ENCODE measurements at regions not wholly inside any gene's neighbourhood (a gene's known extent, or its start where the extent isn't known, plus 50 kb on each side); places are given as distances from the start of the nearest gene placed in this dataset.
"Not testable (repeated sequence)": the region's sequence is repeated elsewhere in the genome, so short reads cannot be mapped to it uniquely, and the experiment has no call there.

- no peaks in the 10 kb centered on the region for H3K36me3 ChIP-seq (ENCODE audit: control insufficient read depth in 2 of 2, insufficient read depth in 2 of 2, low read length in 1 of 2)
- WGBS, 2 donors = 91 to 92% methylated on average over 3 of the region's 3 CpGs
- H3K27me3 ChIP-seq (ENCODE audit: control insufficient read depth in 1 of 2, insufficient read depth in 2 of 2, low read length in 2 of 2) = no peaks in the 10 kb centered on the region
- no peaks in the 10 kb centered on the region for H3K4me1 ChIP-seq (ENCODE audit: control insufficient read depth in 2 of 2, insufficient read depth in 2 of 2, low read length in 1 of 2)
- H3K4me3 ChIP-seq (ENCODE audit: low read depth in 1 of 2, low read length in 2 of 2) = no peak overlapping the region
- H3K27ac ChIP-seq (ENCODE audit: low read depth in 2 of 2, low read length in 1 of 2) = no peak overlapping the region
- H3K9me3 ChIP-seq (ENCODE audit: control insufficient read depth in 2 of 2, insufficient read depth in 1 of 2, low read depth in 1 of 2, low read length in 1 of 2) = no peaks in the 10 kb centered on the region
Measured at GRCh38 chr1:99504287-99504686, 141.6 kb upstream of the PALMD start.

DNA sequence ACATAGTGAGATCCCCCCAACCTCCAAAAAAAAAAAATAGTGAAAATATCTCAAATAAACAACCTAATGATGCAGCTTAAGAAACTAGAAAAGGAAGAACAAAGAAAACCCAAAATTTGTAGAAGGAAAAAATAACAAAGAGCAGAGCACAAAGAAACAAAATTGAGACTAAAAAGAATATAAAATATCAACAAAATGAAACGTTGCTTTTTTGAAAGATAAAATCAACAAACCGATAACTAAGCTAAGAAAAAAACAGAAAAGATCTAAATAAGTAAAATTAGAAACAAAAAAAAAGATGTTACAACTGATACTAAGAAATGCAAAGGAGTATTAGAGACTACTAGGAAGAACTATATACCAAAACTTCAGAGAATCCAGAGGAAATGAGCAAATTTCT lies 139.3 kb upstream of the PALMD start:
- H3K4me3 ChIP-seq (ENCODE audit: low read depth in 1 of 2, low read length in 2 of 2) = no peak overlapping the region
- 66 to 75% methylated on average over 2 of the region's 2 CpGs for WGBS, 2 donors
- H3K9me3 ChIP-seq (ENCODE audit: control insufficient read depth in 2 of 2, insufficient read depth in 1 of 2, low read depth in 1 of 2, low read length in 1 of 2) = no peaks in the 10 kb centered on the region
- H3K36me3 ChIP-seq (ENCODE audit: control insufficient read depth in 2 of 2, insufficient read depth in 2 of 2, low read length in 1 of 2) = no peaks in the 10 kb centered on the region
- no peaks in the 10 kb centered on the region for H3K27me3 ChIP-seq (ENCODE audit: control insufficient read depth in 1 of 2, insufficient read depth in 2 of 2, low read length in 2 of 2)
- no peaks in the 10 kb centered on the region for H3K4me1 ChIP-seq (ENCODE audit: control insufficient read depth in 2 of 2, insufficient read depth in 2 of 2, low read length in 1 of 2)
- no peak overlapping the region for H3K27ac ChIP-seq (ENCODE audit: low read depth in 2 of 2, low read length in 1 of 2)

DNA sequence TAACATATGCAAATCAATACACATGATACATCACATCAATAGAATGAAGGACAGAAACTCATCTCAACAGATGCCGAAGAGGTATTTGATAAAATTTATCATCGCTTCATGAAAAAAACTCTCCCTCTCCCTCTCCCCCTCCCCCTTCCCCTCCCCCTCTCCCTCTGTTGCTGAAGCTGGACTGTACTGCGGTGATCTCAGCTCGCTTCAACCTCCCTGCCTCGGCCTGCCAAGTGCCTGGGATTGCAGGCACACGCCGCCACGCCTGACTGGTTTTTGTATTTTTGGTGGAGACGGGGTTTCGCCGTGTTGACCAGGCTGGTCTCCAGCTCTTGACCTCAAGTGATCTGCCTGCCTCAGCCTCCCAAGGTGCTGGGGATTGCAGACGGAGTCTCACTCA lies 138.5 kb upstream of the PALMD start:
- H3K4me3 ChIP-seq (ENCODE audit: low read depth in 1 of 2, low read length in 2 of 2); H3K9me3 ChIP-seq (ENCODE audit: control insufficient read depth in 2 of 2, insufficient read depth in 1 of 2, low read depth in 1 of 2, low read length in 1 of 2); H3K4me1 ChIP-seq (ENCODE audit: control insufficient read depth in 2 of 2, insufficient read depth in 2 of 2, low read length in 1 of 2); H3K36me3 ChIP-seq (ENCODE audit: control insufficient read depth in 2 of 2, insufficient read depth in 2 of 2, low read length in 1 of 2); H3K27ac ChIP-seq (ENCODE audit: low read depth in 2 of 2, low read length in 1 of 2); H3K27me3 ChIP-seq (ENCODE audit: control insufficient read depth in 1 of 2, insufficient read depth in 2 of 2, low read length in 2 of 2): not testable (repeated sequence)
- WGBS, 2 donors = 94% methylated on average over 12 of the region's 12 CpGs

DNA sequence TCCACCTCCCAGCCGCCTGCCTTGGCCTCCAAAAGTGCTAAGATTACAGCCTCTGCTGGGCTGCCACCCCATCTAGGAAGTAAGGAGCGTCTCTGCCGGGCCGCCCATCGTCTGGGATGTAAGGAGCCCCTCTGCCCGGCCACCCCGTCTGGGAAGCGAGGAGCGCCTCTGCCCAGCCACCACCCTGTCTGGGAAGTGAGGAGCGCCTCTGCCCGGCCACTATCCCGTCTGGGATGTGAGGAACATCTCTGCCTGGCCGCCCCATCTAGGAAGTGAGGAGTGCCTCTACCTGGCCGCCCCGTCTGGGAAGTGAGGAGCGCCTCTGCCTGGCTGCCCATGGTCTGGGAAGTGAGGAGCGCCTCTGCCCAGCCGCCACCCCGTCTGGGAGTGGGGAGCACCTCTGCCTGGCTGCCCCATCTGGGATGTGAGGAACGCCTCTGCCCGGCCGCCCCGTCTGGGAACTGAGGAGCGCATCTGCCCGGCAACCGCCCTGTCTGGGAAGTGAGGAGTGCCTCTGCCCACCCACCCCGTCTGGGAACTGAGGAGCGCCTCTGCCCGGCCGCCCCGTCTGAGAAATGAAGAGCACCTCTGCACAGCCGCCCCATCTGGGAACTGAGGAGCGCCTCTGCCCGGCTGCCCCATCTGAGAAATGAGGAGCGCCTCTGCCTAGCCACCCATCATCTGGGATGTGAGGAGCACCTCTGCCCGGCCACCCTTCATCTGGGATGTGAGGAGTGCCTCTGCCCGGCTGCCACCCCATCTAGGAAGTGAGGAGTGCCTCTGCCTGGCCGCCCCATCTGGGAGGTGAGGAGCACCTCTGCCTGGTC lies 137.8 kb upstream of the PALMD start:
- Histone ChIP-seq H3K4me1 (ENCODE audit: control insufficient read depth in 2 of 2, insufficient read depth in 2 of 2, low read length in 1 of 2) (no peaks in the 10 kb centered on the region), H3K9me3 (ENCODE audit: control insufficient read depth in 2 of 2, insufficient read depth in 1 of 2, low read depth in 1 of 2, low read length in 1 of 2) (no peaks in the 10 kb centered on the region), H3K27me3 (ENCODE audit: control insufficient read depth in 1 of 2, insufficient read depth in 2 of 2, low read length in 2 of 2) (no peaks in the 10 kb centered on the region), H3K36me3 (ENCODE audit: control insufficient read depth in 2 of 2, insufficient read depth in 2 of 2, low read length in 1 of 2) (no peaks in the 10 kb centered on the region), H3K27ac (ENCODE audit: low read depth in 2 of 2, low read length in 1 of 2) (no peak overlapping the region), H3K4me3 (ENCODE audit: low read depth in 1 of 2, low read length in 2 of 2) (no peak overlapping the region)
- WGBS, 2 donors = 95 to 96% methylated on average over 36 to 38 of the region's 38 CpGs

DNA sequence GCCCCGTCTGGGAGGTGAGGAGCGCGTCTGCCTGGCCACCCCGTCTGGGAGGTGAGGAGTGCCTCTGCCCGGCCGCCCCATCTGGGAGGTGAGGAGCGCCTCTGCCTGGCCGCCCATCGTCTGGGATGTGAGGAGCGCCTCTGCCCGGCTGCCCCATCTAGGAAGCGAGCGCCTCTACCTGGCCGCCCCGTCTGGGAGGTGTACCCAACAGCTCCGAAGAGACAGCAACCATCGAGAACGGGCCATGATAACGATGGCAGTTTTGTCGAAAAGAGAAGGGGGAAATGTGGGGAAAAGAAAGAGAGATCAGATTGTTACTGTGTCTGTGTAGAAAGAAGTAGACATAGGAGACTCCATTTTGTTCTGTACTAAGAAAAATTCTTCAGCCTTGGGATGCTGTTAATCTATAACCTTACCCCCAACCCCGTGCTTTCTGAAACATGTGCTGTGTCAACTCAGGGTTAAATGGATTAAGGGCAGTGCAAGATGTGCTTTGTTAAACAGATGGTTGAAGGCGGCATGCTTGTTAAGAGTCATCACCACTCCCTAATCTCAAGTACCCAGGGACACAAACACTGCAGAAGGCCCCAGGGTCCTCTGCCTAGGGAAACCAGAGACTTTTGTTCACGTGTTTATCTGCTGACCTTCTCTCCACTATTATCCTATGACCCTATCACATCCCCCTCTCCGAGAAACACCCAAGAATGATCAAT lies 137.0 kb upstream of the PALMD start:
- not testable (repeated sequence) for H3K4me1 ChIP-seq (ENCODE audit: control insufficient read depth in 2 of 2, insufficient read depth in 2 of 2, low read length in 1 of 2); H3K9me3 ChIP-seq (ENCODE audit: control insufficient read depth in 2 of 2, insufficient read depth in 1 of 2, low read depth in 1 of 2, low read length in 1 of 2); H3K27ac ChIP-seq (ENCODE audit: low read depth in 2 of 2, low read length in 1 of 2); H3K27me3 ChIP-seq (ENCODE audit: control insufficient read depth in 1 of 2, insufficient read depth in 2 of 2, low read length in 2 of 2); H3K4me3 ChIP-seq (ENCODE audit: low read depth in 1 of 2, low read length in 2 of 2); H3K36me3 ChIP-seq (ENCODE audit: control insufficient read depth in 2 of 2, insufficient read depth in 2 of 2, low read length in 1 of 2)
- WGBS, 2 donors = 91 to 92% methylated on average over 24 of the region's 24 CpGs

- H3K27me3 ChIP-seq (ENCODE audit: control insufficient read depth in 1 of 2, insufficient read depth in 2 of 2, low read length in 2 of 2); H3K36me3 ChIP-seq (ENCODE audit: control insufficient read depth in 2 of 2, insufficient read depth in 2 of 2, low read length in 1 of 2); H3K4me1 ChIP-seq (ENCODE audit: control insufficient read depth in 2 of 2, insufficient read depth in 2 of 2, low read length in 1 of 2); H3K27ac ChIP-seq (ENCODE audit: low read depth in 2 of 2, low read length in 1 of 2); H3K9me3 ChIP-seq (ENCODE audit: control insufficient read depth in 2 of 2, insufficient read depth in 1 of 2, low read depth in 1 of 2, low read length in 1 of 2); H3K4me3 ChIP-seq (ENCODE audit: low read depth in 1 of 2, low read length in 2 of 2): not testable (repeated sequence)
- WGBS, 2 donors = 79 to 85% methylated on average over 7 of the region's 8 CpGs
Measured at GRCh38 chr1:99514823-99515552, 130.9 kb upstream of the PALMD start.

- Histone ChIP-seq H3K27ac (ENCODE audit: low read depth in 2 of 2, low read length in 1 of 2) (no peak overlapping the region), H3K27me3 (ENCODE audit: control insufficient read depth in 1 of 2, insufficient read depth in 2 of 2, low read length in 2 of 2) (no peaks in the 10 kb centered on the region), H3K4me1 (ENCODE audit: control insufficient read depth in 2 of 2, insufficient read depth in 2 of 2, low read length in 1 of 2) (no peaks in the 10 kb centered on the region), H3K4me3 (ENCODE audit: low read depth in 1 of 2, low read length in 2 of 2) (no peak overlapping the region), H3K36me3 (ENCODE audit: control insufficient read depth in 2 of 2, insufficient read depth in 2 of 2, low read length in 1 of 2) (no peaks in the 10 kb centered on the region), H3K9me3 (ENCODE audit: control insufficient read depth in 2 of 2, insufficient read depth in 1 of 2, low read depth in 1 of 2, low read length in 1 of 2) (no peaks in the 10 kb centered on the region)
- WGBS, 2 donors = 82 to 84% methylated on average over 1 of the region's 1 CpG
Measured at GRCh38 chr1:99516141-99516540, 129.8 kb upstream of the PALMD start.

GRCh38 chr1:99520121-99520520 lies 125.8 kb upstream of the PALMD start:
- no peaks in the 10 kb centered on the region for H3K36me3 ChIP-seq (ENCODE audit: control insufficient read depth in 2 of 2, insufficient read depth in 2 of 2, low read length in 1 of 2)
- H3K4me3 ChIP-seq (ENCODE audit: low read depth in 1 of 2, low read length in 2 of 2) = no peak overlapping the region
- H3K9me3 ChIP-seq (ENCODE audit: control insufficient read depth in 2 of 2, insufficient read depth in 1 of 2, low read depth in 1 of 2, low read length in 1 of 2) = no peaks in the 10 kb centered on the region
- no peak overlapping the region for H3K27ac ChIP-seq (ENCODE audit: low read depth in 2 of 2, low read length in 1 of 2)
- H3K4me1 ChIP-seq (ENCODE audit: control insufficient read depth in 2 of 2, insufficient read depth in 2 of 2, low read length in 1 of 2) = no peaks in the 10 kb centered on the region
- no peaks in the 10 kb centered on the region for H3K27me3 ChIP-seq (ENCODE audit: control insufficient read depth in 1 of 2, insufficient read depth in 2 of 2, low read length in 2 of 2)

DNA sequence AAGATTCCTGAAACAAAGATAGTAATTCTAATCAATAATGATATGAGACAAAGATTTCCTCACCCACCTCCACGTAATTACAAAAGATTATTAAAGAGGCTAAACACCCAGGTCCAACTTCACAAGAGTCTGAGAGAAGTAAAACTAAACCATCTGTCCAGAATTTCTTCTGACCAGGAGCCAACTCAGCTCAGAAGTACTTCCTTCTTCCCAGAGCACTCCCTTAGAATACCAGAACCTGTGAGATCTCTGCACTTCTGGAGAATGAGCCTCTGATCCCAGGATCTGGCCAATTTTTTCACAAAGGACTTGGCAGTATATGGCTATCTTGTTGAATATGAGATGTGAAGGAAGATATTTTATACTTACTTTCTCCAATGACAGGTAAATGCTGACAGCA lies 120.6 kb upstream of the PALMD start:
- Histone ChIP-seq H3K9me3 (ENCODE audit: control insufficient read depth in 2 of 2, insufficient read depth in 1 of 2, low read depth in 1 of 2, low read length in 1 of 2) (no peaks in the 10 kb centered on the region), H3K27ac (ENCODE audit: low read depth in 2 of 2, low read length in 1 of 2) (no peak overlapping the region), H3K4me1 (ENCODE audit: control insufficient read depth in 2 of 2, insufficient read depth in 2 of 2, low read length in 1 of 2) (no peaks in the 10 kb centered on the region), H3K36me3 (ENCODE audit: control insufficient read depth in 2 of 2, insufficient read depth in 2 of 2, low read length in 1 of 2) (no peaks in the 10 kb centered on the region), H3K4me3 (ENCODE audit: low read depth in 1 of 2, low read length in 2 of 2) (no peak overlapping the region), H3K27me3 (ENCODE audit: control insufficient read depth in 1 of 2, insufficient read depth in 2 of 2, low read length in 2 of 2) (no peaks in the 10 kb centered on the region)
- WGBS, 2 donors = 40 to 70% methylated on average over 1 of the region's 1 CpG
